NCI-H345 treated with DMSO at 0.1 percent for 48 hours (cell line): ENCODE measurements at regions not wholly inside any gene's neighbourhood (a gene's known extent, or its start where the extent isn't known, plus 50 kb on each side); places are given as distances from the start of the nearest gene placed in this dataset.
A peak's percentile ranks its signal among the peaks of the same experiment; 100 is the strongest.
"Not testable (repeated sequence)": the region's sequence is repeated elsewhere in the genome, so short reads cannot be mapped to it uniquely, and the experiment has no call there.

Experiments used
- DNase-seq: peaks from one replicate; lab custom pipeline; 2025; ENCODE audit not compliant: unreplicated experiment; lab: John Stamatoyannopoulos, UW

GRCh38 chr17:54339731-54340130, 517.0 kb downstream of the KIF2B start:
- no peak for DNase-seq

- DNase-seq = no peak
These were observed 524.8 kb downstream of the KIF2B start for GRCh38 chr17:54347495-54347894.

- no peak for DNase-seq
These were observed 525.5 kb downstream of the KIF2B start for GRCh38 chr17:54348234-54348633.

GRCh38 chr17:54353789-54354525, 531.2 kb downstream of the KIF2B start:
- DNase-seq = no peak

- not testable (repeated sequence) for DNase-seq
These were observed 538.3 kb downstream of the KIF2B start for GRCh38 chr17:54361073-54361472.

- DNase-seq = no peak
These were observed 531.7 kb upstream of the TOM1L1 start for GRCh38 chr17:54368906-54369305.

GRCh38 chr17:54372069-54372749, 528.4 kb upstream of the TOM1L1 start:
- no peak for DNase-seq

GRCh38 chr17:54373970-54374369, 526.7 kb upstream of the TOM1L1 start:
- DNase-seq = no peak

GRCh38 chr17:54376409-54376808, 524.2 kb upstream of the TOM1L1 start:
- DNase-seq = not testable (repeated sequence)

GRCh38 chr17:54381482-54381881, 519.2 kb upstream of the TOM1L1 start:
- no peak for DNase-seq

- DNase-seq = no peak
These were observed 496.4 kb upstream of the TOM1L1 start for GRCh38 chr17:54404259-54404658.

- DNase-seq = no peak
These were observed 494.8 kb upstream of the TOM1L1 start for GRCh38 chr17:54405826-54406225.

GRCh38 chr17:54408731-54409130, 491.9 kb upstream of the TOM1L1 start:
- DNase-seq = peak; percentile 41

- no peak for DNase-seq
These were observed 482.2 kb upstream of the TOM1L1 start for GRCh38 chr17:54418467-54418866.

- no peak for DNase-seq
These were observed 475.0 kb upstream of the TOM1L1 start for GRCh38 chr17:54425671-54426070.

GRCh38 chr17:54426296-54426886, 474.3 kb upstream of the TOM1L1 start:
- DNase-seq = no peak

GRCh38 chr17:54435966-54436365, 464.7 kb upstream of the TOM1L1 start:
- DNase-seq = no peak

- no peak for DNase-seq
These were observed 460.8 kb upstream of the TOM1L1 start for GRCh38 chr17:54439816-54440215.

- DNase-seq = no peak
These were observed 449.6 kb upstream of the TOM1L1 start for GRCh38 chr17:54451051-54451450.

- no peak for DNase-seq
These were observed 447.8 kb upstream of the TOM1L1 start for GRCh38 chr17:54452666-54453348.

GRCh38 chr17:54455251-54455868, 445.3 kb upstream of the TOM1L1 start:
- DNase-seq = no peak
